HFFc6 (cell line): ENCODE measurements at regions not wholly inside any gene's neighbourhood (a gene's known extent, or its start where the extent isn't known, plus 50 kb on each side); places are given as distances from the start of the nearest gene placed in this dataset.

Experiments
- DNase-seq: peaks from one replicate; pipeline ENCODE4 v3.0.0-alpha.2; 2018
- H3K27ac Mint-ChIP-seq: 2 replicates; pipeline ENCODE4 v1.8.0; 2020; ENCODE audit warnings: mild to moderate bottlenecking, mixed read lengths
- H3K27me3 Mint-ChIP-seq: 2 replicates; pipeline ENCODE4 v1.8.0; 2021; ENCODE audit warnings: mild to moderate bottlenecking, moderate library complexity, mixed read lengths; ENCODE audit not compliant: insufficient read depth
- H3K36me3 Mint-ChIP-seq: 2 replicates; pipeline ENCODE4 v1.8.0; 2021; ENCODE audit warnings: low read depth, mixed read lengths
- H3K4me1 Mint-ChIP-seq: 2 replicates; pipeline ENCODE4 v1.8.0; 2020; ENCODE audit warnings: low read depth, mixed read lengths
- H3K4me3 Mint-ChIP-seq: 2 replicates; pipeline ENCODE4 v1.8.0; 2020; ENCODE audit warnings: mild to moderate bottlenecking, moderate library complexity, mixed read lengths
- H3K9me3 Mint-ChIP-seq: 2 replicates; pipeline ENCODE4 v1.8.0; 2020; ENCODE audit warnings: mild to moderate bottlenecking, mixed read lengths
- TF ChIP-seq, protein P1 (sequence below): fragments of 200-600 bp; sonication (generic); IDR thresholded peaks from 2 replicates; pipeline ENCODE4 v1.5.0; 2021; ENCODE audit warnings: antibody characterized with exemption, mild to moderate bottlenecking

DNA sequence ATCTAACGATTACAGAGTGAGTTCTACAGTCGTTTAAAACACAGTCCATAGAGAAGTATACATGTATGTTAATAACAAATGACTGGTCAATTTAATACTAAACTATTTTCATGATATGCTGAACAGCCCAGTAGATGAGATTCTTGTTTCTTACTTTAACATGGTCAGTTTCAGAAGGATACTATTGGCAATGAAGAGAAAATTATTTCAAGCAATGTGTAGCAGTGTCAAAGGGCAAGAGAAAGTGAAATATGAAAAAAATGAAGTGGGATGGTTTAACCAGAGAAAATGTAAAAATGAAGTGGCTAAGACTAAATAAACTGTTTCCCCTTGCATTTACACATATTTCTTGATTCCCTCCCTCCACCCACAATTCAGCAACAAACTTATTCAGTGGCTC lies 192.1 kb upstream of the TTC14 start:
- H3K4me3 Mint-ChIP-seq: no peak overlapping the region
- H3K27me3 Mint-ChIP-seq: no peaks in the 10 kb centered on the region
- peaks cover 7% of the 10 kb centered on the region for H3K36me3 Mint-ChIP-seq
- H3K4me1 Mint-ChIP-seq: peaks cover 54% of the 10 kb centered on the region
- peaks cover 7% of the 10 kb centered on the region; the same call in 1 of the 2 replicates for H3K9me3 Mint-ChIP-seq
- no peak for DNase-seq
- H3K27ac Mint-ChIP-seq: peak overlapping the region; percentile 88
- TF ChIP-seq, protein P1, sequence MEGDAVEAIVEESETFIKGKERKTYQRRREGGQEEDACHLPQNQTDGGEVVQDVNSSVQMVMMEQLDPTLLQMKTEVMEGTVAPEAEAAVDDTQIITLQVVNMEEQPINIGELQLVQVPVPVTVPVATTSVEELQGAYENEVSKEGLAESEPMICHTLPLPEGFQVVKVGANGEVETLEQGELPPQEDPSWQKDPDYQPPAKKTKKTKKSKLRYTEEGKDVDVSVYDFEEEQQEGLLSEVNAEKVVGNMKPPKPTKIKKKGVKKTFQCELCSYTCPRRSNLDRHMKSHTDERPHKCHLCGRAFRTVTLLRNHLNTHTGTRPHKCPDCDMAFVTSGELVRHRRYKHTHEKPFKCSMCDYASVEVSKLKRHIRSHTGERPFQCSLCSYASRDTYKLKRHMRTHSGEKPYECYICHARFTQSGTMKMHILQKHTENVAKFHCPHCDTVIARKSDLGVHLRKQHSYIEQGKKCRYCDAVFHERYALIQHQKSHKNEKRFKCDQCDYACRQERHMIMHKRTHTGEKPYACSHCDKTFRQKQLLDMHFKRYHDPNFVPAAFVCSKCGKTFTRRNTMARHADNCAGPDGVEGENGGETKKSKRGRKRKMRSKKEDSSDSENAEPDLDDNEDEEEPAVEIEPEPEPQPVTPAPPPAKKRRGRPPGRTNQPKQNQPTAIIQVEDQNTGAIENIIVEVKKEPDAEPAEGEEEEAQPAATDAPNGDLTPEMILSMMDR: no peak

- H3K4me1 Mint-ChIP-seq: peaks cover 73% of the 10 kb centered on the region
- H3K9me3 Mint-ChIP-seq: peaks cover 7% of the 10 kb centered on the region; the same call in 1 of the 2 replicates
- DNase-seq: no peak
- peaks cover 7% of the 10 kb centered on the region for H3K36me3 Mint-ChIP-seq
- no peak overlapping the region for H3K4me3 Mint-ChIP-seq
- H3K27ac Mint-ChIP-seq: peak overlapping the region; percentile 19; the same call in 1 of the 2 replicates
- TF ChIP-seq, protein P1: no peak
- H3K27me3 Mint-ChIP-seq: no peaks in the 10 kb centered on the region
Measured at GRCh38 chr3:180414157-180414556, 187.8 kb upstream of the TTC14 start.

DNA sequence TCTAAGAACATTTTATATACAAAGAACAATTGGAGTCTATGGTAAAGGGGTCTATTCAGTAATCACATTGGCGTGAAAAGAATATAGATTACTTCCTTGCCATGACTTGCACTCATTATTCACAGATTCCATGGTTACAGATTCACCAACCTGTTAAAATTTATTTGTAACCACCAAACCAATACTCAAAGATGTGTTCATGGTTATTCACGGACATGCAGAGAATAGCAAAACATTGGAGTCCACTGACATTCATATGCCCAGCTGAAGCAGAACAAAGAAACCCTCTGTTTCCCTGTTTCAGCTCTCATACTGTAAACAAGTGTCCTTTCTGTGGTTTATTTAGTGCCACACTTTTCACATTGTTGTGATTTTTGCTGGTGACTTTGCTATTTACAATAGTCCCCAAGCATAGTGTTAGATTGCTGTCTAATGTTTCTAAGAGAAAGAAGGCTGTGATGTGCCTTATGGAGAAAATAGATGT lies 185.8 kb upstream of the TTC14 start:
- H3K36me3 Mint-ChIP-seq: peaks cover 7% of the 10 kb centered on the region

DNA sequence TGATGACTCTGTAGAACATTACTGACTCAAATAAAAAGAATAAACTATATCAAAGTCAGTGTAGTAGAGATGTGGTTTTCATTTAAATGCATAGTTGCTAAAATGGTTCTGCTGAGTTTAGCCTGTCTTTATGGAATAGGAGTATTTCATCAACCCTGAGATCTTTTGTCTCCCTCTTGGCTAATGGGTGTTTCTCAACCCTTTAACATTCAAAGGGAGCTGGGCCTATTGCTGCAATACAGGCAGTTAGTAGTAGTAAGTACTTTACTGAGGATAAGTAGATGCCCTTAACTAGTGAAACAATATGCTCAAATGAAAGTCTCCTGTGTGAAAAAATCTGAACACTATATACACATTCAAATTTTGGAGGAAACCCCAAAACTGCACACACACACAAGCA lies 184.7 kb upstream of the TTC14 start:
- no peak for DNase-seq
- Mint-ChIP-seq H3K36me3 (peaks cover 4% of the 10 kb centered on the region), H3K4me3 (no peak overlapping the region), H3K27ac (no peak overlapping the region), H3K27me3 (no peaks in the 10 kb centered on the region), H3K9me3 (peaks cover 3% of the 10 kb centered on the region; the same call in 1 of the 2 replicates), H3K4me1 (peaks cover 77% of the 10 kb centered on the region)
- TF ChIP-seq, protein P1: no peak

More for the DNA sequence above, 185.8 kb upstream of the TTC14 start:
- peak overlapping the region; percentile 65 for H3K27ac Mint-ChIP-seq
- H3K27me3 Mint-ChIP-seq: no peaks in the 10 kb centered on the region
- DNase-seq: no peak
- peaks cover 7% of the 10 kb centered on the region; the same call in 1 of the 2 replicates for H3K9me3 Mint-ChIP-seq
- peaks cover 73% of the 10 kb centered on the region for H3K4me1 Mint-ChIP-seq
- TF ChIP-seq, protein P1: no peak
- H3K4me3 Mint-ChIP-seq: no peak overlapping the region

- TF ChIP-seq, protein P1: no peak
- Mint-ChIP-seq H3K9me3 (no peaks in the 10 kb centered on the region), H3K27me3 (no peaks in the 10 kb centered on the region), H3K4me3 (peak overlapping the region; percentile 42), H3K4me1 (peaks cover 69% of the 10 kb centered on the region), H3K36me3 (no peaks in the 10 kb centered on the region), H3K27ac (peak overlapping the region; percentile 87)
- DNase-seq: no peak
Measured at GRCh38 chr3:180420016-180420415, 181.9 kb upstream of the TTC14 start.

DNA sequence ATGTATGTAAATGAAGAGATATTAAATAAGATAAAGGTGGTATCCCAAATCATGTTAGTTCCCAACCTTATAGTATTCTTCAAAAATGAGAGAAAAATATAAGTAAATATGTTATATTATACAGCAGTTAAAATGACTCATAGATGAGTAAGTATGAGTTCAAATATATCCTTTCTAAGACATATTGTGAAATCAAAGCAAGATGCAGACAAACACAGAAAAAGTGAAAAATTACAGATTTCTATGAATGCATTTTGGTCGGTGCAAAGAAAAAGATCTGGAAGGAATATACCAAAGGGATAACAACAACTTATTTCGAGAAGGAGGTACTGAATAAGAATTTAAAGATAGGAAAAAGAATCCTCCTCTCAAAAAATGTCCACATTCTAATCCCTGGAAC lies 181.2 kb upstream of the TTC14 start:
- H3K36me3 Mint-ChIP-seq: no peaks in the 10 kb centered on the region
- peaks cover 63% of the 10 kb centered on the region for H3K4me1 Mint-ChIP-seq
- no peak for DNase-seq

More for the DNA sequence above, 181.2 kb upstream of the TTC14 start:
- peak overlapping the region; percentile 47 for H3K4me3 Mint-ChIP-seq
- no peaks in the 10 kb centered on the region for H3K9me3 Mint-ChIP-seq
- H3K27me3 Mint-ChIP-seq: no peaks in the 10 kb centered on the region
- peak overlapping the region; percentile 87 for H3K27ac Mint-ChIP-seq
- TF ChIP-seq, protein P1: no peak
